Left renal cortex interstitium (tissue), 4 donors: ENCODE measurements at regions not wholly inside any gene's neighbourhood (a gene's known extent, or its start where the extent isn't known, plus 50 kb on each side); places are given as distances from the start of the nearest gene placed in this dataset.

Experiments used
- DNase-seq, 4 donors: peaks; one replicate each; pipeline ENCODE4 v3.0.0-alpha.2; 2013; ENCODE audit warnings: low read depth in 4 of 4, low spot score in 2 of 4, missing footprints in 1 of 4

GRCh38 chr4:176499518-176499917, 179.8 kb downstream of the SPCS3 start:
- no peak for DNase-seq

DNA sequence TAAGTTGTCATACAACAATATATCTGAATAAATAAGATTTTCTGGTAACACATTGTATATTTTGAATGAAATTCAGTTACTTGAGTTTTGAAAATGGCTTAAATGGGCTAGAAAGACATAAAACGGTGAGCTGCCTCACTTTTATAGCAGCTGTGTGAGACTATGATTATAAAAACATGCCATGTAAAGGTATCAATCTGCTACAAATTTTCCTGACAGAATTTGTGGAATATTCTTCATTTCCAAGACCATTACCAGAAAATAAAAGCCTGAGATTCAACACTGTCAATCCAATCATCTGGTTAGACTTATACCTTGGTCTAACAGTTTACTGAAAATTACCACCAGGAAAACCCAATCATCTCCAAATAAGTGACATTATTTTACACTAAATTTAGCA, 181.1 kb downstream of the SPCS3 start:
- DNase-seq = no peak

DNA sequence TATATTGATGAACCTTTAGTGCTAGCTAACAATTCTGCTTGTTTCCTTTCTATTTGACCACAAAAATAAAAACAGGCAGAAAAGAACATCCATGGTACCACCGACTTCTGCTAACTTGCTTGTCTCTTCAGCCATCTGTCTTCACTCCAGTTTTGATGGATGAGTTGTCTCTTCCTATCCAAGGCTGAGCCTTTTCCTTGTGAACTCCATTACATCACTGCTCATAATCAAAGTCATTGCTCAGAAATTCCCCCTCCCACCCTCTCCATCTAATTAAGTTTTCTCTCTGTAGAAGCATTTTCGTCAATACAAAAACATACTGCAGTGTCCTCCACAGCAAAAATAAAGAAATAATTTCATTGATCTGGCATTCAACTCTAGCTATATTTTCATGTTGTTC, 184.4 kb downstream of the SPCS3 start:
- no peak for DNase-seq

DNA sequence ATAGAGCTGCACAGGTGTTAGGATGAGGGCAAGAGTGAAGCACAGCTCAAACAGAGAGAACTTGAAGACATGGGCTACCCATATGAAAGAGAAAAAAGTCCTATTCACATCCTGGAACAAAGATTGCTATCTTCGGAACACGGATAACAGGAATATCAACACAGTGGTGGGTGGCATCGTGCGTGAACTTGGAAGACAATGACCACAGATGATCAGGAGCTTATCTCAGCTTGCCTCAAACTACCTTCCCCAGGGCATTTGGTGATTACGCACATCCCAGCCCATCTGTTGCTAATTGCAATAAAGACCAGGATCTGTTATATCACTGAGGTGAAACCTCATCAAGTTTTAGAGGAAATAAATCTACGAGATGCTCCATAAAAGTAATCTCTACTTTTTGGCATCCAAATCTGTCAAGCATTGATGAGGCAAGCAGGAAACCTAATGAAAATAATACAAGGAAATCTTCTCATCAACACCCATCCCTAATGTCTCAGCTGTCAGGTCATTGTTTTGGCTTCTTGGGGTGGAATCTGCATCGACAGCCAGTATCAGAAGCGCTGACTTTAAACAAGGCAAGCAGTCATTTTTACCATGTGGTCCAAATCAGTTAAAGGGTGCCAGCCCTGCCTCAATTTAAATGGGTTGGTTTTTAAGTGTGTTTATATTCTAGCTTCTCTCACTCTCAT, 188.2 kb downstream of the SPCS3 start:
- DNase-seq = no peak

DNA sequence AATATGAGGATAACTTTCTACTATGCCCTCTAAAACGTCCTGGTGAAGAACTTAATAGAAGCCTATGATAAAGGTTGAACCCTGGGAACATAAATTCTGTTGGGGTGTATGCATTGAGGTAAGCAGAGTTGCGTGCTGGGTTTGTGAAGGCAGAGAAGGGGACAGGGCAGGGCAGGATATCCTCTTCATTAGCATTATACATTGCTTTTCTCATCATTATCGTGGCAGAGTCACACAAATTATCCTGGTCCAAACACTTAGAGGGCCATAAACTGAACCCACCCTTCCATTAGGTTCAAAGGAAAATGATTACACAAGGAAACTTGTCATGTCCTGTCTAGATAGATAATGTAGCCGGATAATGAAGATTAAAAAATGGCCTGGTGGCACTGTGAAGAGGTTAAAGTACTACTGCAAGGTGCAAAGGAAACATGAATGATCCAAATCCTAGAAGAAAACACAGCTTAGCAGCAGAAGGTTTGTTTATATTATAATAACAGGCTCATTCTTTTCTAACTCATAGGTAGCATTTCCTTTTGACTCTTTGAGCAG, 189.1 kb downstream of the SPCS3 start:
- DNase-seq = no peak

- DNase-seq = no peak
Measured at GRCh38 chr4:176525576-176525975, 205.8 kb downstream of the SPCS3 start.

- peak in 3 of 4 donors; percentile 22 to 45 (median 31) for DNase-seq
Measured at GRCh38 chr4:176526704-176527103, 206.9 kb downstream of the SPCS3 start.

GRCh38 chr4:176529574-176529973, 209.8 kb downstream of the SPCS3 start:
- no peak for DNase-seq

DNA sequence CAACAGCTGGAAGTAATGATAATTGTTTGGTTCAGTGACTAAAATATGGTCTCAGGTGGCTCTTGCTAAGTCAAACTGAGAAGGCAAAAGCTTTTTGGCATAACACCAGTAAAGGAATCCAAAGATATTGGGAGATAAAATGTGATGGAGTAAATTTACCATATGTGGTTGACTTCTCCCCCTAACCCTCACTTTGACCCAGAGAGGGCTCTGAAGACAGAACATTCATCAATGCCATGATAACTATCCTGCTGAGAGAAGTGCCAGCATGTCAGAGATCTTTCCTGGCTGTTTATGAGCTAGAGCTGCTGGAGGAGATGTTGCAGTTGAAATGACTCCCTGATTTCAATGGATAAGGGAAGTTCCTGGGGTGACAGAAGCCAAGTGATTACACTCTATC, 213.4 kb downstream of the SPCS3 start:
- no peak for DNase-seq

- no peak for DNase-seq
Measured at GRCh38 chr4:176534566-176534965, 214.8 kb downstream of the SPCS3 start.

GRCh38 chr4:176538217-176538925, 218.6 kb downstream of the SPCS3 start:
- no peak for DNase-seq

DNA sequence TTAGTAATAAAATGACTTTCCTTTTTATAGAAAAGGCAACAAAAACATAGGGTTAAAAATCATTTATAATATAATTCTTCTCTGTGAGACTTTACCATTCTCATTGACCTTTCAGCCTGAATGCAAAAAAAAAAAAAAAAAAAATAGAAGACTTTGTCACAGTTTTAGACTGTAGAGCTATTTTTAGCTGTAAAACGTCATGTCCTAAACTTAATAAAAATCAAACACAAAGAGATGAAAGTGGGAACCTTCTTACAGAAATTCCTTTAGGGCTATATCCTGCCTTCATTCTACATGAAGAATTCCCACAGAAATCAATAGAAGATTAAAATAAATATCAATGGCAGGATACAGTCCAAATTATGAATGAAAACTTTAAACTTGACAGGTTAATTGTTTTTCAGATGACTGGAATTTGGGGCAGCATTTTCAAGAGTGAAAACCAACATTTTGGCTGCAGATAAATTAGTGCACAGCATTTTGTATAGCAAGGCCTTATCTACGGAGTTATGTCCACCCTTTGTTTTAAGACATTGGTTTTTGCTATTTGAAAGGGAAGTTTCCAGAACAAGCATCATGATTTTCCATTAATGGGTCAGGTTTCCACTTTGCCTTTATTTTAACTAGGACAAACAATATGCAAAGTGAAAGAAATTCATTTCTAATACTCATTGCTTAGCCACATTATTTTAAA, 219.5 kb downstream of the SPCS3 start:
- DNase-seq = no peak

- no peak for DNase-seq
Measured at GRCh38 chr4:176539785-176540175, 220.0 kb downstream of the SPCS3 start.

GRCh38 chr4:176540814-176541213, 221.0 kb downstream of the SPCS3 start:
- DNase-seq = no peak

GRCh38 chr4:176545872-176546271, 226.1 kb downstream of the SPCS3 start:
- DNase-seq = no peak

DNA sequence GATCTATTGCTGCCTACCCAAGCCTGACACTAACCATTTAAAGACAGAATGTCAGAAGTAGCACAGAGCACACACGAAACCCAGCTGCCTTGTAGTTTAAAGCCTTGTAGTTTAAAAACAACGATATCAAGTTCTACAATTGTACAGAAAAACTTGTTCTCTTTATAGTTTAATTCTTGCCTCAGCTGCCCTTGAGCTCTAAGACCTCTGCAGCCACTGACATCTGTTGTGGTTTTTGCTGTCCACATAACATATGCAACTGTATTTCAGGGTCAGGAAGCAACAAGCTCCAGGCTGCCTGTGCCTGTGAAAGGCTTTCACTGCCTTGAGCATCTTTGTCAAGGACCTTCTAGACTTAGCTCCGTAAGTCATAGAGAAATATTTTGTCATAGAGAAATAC, 227.2 kb downstream of the SPCS3 start:
- DNase-seq = no peak

DNA sequence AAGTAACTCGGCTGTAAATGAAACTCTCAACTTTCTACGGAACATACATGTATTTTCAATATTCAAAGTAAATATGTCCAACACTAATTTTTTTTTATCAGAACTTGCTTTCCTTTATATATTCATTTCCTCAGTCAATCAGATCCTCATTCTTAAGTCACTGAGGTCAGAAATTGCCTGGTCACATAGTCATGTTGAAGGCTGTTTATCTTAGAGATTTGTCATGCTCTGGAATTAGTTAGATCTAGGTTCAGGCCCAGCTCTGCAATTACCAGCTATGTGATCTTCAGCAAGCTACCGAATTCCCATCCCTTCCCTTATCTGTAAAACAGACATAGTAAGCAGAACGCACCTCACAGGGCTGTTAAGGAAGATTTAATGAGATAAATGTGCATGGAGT, 228.8 kb downstream of the SPCS3 start:
- DNase-seq = no peak

DNA sequence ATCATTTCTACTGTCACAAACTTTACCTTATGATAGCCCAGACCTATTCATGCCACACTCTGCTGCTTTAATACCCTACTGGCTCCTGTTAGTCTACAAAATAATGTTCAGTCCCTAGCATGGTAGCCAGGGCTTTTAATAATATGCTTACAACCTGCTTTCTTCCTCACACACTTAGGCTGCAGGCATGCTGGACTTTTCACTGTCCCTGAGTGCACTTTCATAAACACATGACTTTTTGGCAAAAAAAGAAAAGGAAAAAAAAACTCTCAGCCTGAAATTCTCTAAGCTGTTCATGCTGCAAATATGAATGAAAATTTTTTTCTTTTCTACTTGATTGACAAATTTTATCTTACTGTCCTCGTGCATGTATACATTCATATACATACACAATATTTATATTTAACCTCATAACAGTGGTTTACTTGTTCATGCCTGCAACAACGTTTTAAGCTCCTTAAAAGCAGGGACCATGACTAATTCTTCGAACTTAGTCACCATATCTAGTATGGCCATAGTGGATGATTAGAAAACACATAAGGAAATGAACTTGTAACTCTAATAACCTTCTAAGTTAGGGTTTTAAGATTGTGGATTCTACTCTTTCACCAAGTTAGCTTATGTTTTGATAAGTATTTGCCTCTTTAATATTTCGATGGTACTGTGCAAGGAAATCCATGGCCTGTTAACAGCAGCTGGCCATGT, 229.5 kb downstream of the SPCS3 start:
- DNase-seq = no peak

GRCh38 chr4:176558661-176559060, 234.1 kb downstream of the VEGFC start:
- no peak for DNase-seq

DNA sequence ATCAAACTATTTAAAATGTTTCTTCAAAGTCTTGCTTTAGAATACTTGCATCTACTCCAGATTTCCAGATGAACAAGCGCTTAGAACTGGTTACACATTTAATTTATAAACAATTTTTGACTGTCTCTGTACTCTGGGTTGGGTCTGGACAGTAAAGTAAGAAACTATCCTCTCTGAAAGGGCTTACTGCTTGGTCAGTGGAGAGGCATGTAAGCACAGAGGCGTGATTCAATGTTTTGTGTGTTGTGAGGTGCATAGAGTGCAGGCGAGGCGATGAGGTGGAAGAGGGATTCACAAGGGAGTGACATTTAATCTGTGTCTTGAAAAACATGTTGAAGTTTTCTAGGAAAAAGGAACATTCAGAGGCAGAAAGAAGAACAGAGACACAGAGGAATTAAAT, 231.4 kb downstream of the VEGFC start:
- DNase-seq = no peak

GRCh38 chr4:176563591-176563990, 229.1 kb downstream of the VEGFC start:
- DNase-seq = no peak
